Gastroesophageal sphincter (tissue), 4 donors: ENCODE measurements at regions not wholly inside any gene's neighbourhood (a gene's known extent, or its start where the extent isn't known, plus 50 kb on each side); places are given as distances from the start of the nearest gene placed in this dataset.

Source experiments
- ATAC-seq: fragments of 150-250 bp; one replicate; pipeline ENCODE4 v1.9.1; 2016; ENCODE audit warnings: mild to moderate bottlenecking, moderate library complexity
- H3K27ac ChIP-seq, 4 donors: fragments of 200-600 bp; sonication (generic) in 3 of 4; 1 replicate in 3 of 4; 2 replicates in 1 of 4; pipeline ENCODE4 v1.5.1; 2016 to 2019
- H3K27me3 ChIP-seq: fragments of 200-600 bp; sonication (generic); one replicate; pipeline ENCODE4 v1.5.1; 2019
- H3K36me3 ChIP-seq, 2 donors: fragments of 200-600 bp; sonication (generic); one replicate each; pipeline ENCODE4 v1.5.1; 2019; ENCODE audit warnings: control low read depth in 1 of 2
- H3K4me1 ChIP-seq, 3 donors: fragments of 200-600 bp; sonication (generic); 1 replicate in 2 of 3; 2 replicates in 1 of 3; pipeline ENCODE4 v1.5.1; 2016 to 2019; ENCODE audit warnings: control low read depth in 2 of 3
- H3K4me3 ChIP-seq, 2 donors: fragments of 200-600 bp; sonication (generic); one replicate each; pipeline ENCODE4 v1.5.1; 2019; ENCODE audit warnings: mild to moderate bottlenecking in 1 of 2, moderate library complexity in 1 of 2
- H3K9me3 ChIP-seq, 3 donors: fragments of 200-600 bp; sonication (generic); one replicate each; pipeline ENCODE4 v1.5.1; 2017 to 2019; ENCODE audit warnings: control low read depth in 2 of 3
- CTCF ChIP-seq, 4 experiments: fragments of 200-600 bp in 2 of 4; fragments of 450-650 bp in 2 of 4; sonication (generic) in 1 of 4; IDR thresholded peaks; one replicate each; pipeline ENCODE4 v1.5.1; 2017 to 2019; ENCODE audit warnings: antibody characterized with exemption in 4 of 4, mild to moderate bottlenecking in 2 of 4, moderate library complexity in 2 of 4
- EP300 ChIP-seq: sonication (generic); formaldehyde crosslinking; IDR thresholded peaks from one replicate; pipeline ENCODE4 v1.6.1; 2017; ENCODE audit warnings: antibody characterized with exemption, mild to moderate bottlenecking
- POLR2A ChIP-seq, 2 donors: fragments of 450-650 bp; IDR thresholded peaks; one replicate each; pipeline ENCODE4 v1.6.1; 2017; ENCODE audit warnings: antibody characterized with exemption in 2 of 2, mild to moderate bottlenecking in 2 of 2, moderate library complexity in 1 of 2
- POLR2AphosphoS5 ChIP-seq: sonication (generic); formaldehyde crosslinking; IDR thresholded peaks from one replicate; pipeline ENCODE4 v1.6.1; 2017; ENCODE audit warnings: antibody characterized with exemption
- WGBS, 2 donors: methylation state at CpG; one replicate each; pipeline ENCODE4 v1.1.5; 2018; ENCODE audit warnings: low coverage in 1 of 2; 5-methylcytosine and 5-hydroxymethylcytosine counted together

- Histone ChIP-seq H3K27me3 (peaks cover 5% of the 10 kb centered on the region), H3K36me3 (no peaks in the 10 kb centered on the region), H3K27ac (no peak overlapping the region), H3K9me3 (no peaks in the 10 kb centered on the region), H3K4me3 (no peak overlapping the region), H3K4me1 (peaks cover 0 to 7% (median 0%) of the 10 kb centered on the region in 3 donors)
- TF ChIP-seq POLR2A (IDR thresholded peaks at IDR 0.05), result no peak
- TF ChIP-seq CTCF (IDR thresholded peaks at IDR 0.05), result no peak
- TF ChIP-seq EP300, result no peak
- TF ChIP-seq POLR2AphosphoS5, result no peak
- 14 to 100% methylated on average over 2 to 4 of the region's 4 CpGs for WGBS, 2 donors
- ATAC-seq, result no peak
Observed at GRCh38 chr17:68700421-68700820, 99.3 kb upstream of the FAM20A start.

GRCh38 chr17:68699936-68700335, 98.8 kb upstream of the FAM20A start:
- Histone ChIP-seq H3K4me3 (no peak overlapping the region), H3K27me3 (peaks cover 5% of the 10 kb centered on the region), H3K27ac (no peak overlapping the region), H3K9me3 (no peaks in the 10 kb centered on the region), H3K36me3 (no peaks in the 10 kb centered on the region), H3K4me1 (peaks cover 0 to 7% (median 0%) of the 10 kb centered on the region in 3 donors)
- 57 to 74% methylated on average over 6 of the region's 6 CpGs for WGBS, 2 donors
- TF ChIP-seq POLR2A (IDR thresholded peaks at IDR 0.05) (no peak), POLR2AphosphoS5 (no peak), EP300 (no peak), CTCF (IDR thresholded peaks at IDR 0.05) (no peak)
- no peak for ATAC-seq

GRCh38 chr17:68698746-68699145, 97.6 kb upstream of the FAM20A start:
- Histone ChIP-seq H3K27me3 (peaks cover 5% of the 10 kb centered on the region), H3K4me1 (peaks cover 0 to 7% (median 0%) of the 10 kb centered on the region in 3 donors), H3K27ac (peak overlapping the region in 1 of 4 donors; percentile 16), H3K36me3 (no peaks in the 10 kb centered on the region), H3K4me3 (no peak overlapping the region), H3K9me3 (no peaks in the 10 kb centered on the region)
- 35 to 46% methylated on average over 2 to 3 of the region's 3 CpGs for WGBS, 2 donors
- ATAC-seq, result peak; percentile 61
- TF ChIP-seq CTCF (IDR thresholded peaks at IDR 0.05) (no peak), EP300 (no peak), POLR2AphosphoS5 (no peak)

- TF ChIP-seq POLR2AphosphoS5, result no peak
- no peak for TF ChIP-seq CTCF (IDR thresholded peaks at IDR 0.05)
Observed at GRCh38 chr17:68697850-68698361, 96.7 kb upstream of the FAM20A start.

GRCh38 chr17:68695659-68696058, 94.5 kb upstream of the FAM20A start:
- no peaks in the 10 kb centered on the region for H3K36me3 ChIP-seq
- H3K27ac ChIP-seq, result no peak overlapping the region
- no peak overlapping the region for H3K4me3 ChIP-seq
- H3K27me3 ChIP-seq, result no peaks in the 10 kb centered on the region
- peaks cover 0 to 7% (median 0%) of the 10 kb centered on the region in 3 donors for H3K4me1 ChIP-seq
- TF ChIP-seq CTCF (IDR thresholded peaks at IDR 0.05) (no peak), POLR2AphosphoS5 (no peak), POLR2A (IDR thresholded peaks at IDR 0.05) (no peak), EP300 (no peak)
- no peaks in the 10 kb centered on the region for H3K9me3 ChIP-seq
- no peak for ATAC-seq
- WGBS, 2 donors, result 97 to 100% methylated on average over 2 of the region's 2 CpGs

More at GRCh38 chr17:68697850-68698361, 96.7 kb upstream of the FAM20A start:
- 71 to 80% methylated on average over 1 of the region's 1 CpG for WGBS, 2 donors
- Histone ChIP-seq H3K4me1 (peaks cover 0 to 7% (median 0%) of the 10 kb centered on the region in 3 donors), H3K27ac (peak overlapping the region in 2 of 4 donors; percentile 16 to 20), H3K36me3 (no peaks in the 10 kb centered on the region), H3K9me3 (no peaks in the 10 kb centered on the region), H3K27me3 (peaks cover 5% of the 10 kb centered on the region), H3K4me3 (no peak overlapping the region)
- peak; percentile 67 for ATAC-seq
